Hepatocyte (in vitro differentiated cells): ENCODE measurements at regions not wholly inside any gene's neighbourhood (a gene's known extent, or its start where the extent isn't known, plus 50 kb on each side); places are given as distances from the start of the nearest gene placed in this dataset.
"Not testable (repeated sequence)": the region's sequence is repeated elsewhere in the genome, so short reads cannot be mapped to it uniquely, and the experiment has no call there.

Experiments
- DNase-seq: peaks from one replicate; pipeline ENCODE4 v3.0.0-alpha.2; 2016; ENCODE audit warnings: low spot score
- H2AFZ ChIP-seq: fragments of 200-600 bp; sonication (generic); 2 replicates; pipeline ENCODE4 v1.6.0; 2016; ENCODE audit warnings: antibody characterized with exemption, mild to moderate bottlenecking
- H3K27ac ChIP-seq: fragments of 200-600 bp; sonication (generic); 2 replicates; pipeline ENCODE4 v1.5.1; 2016; ENCODE audit warnings: mild to moderate bottlenecking
- H3K27me3 ChIP-seq: fragments of 200-600 bp; sonication (generic); 2 replicates; pipeline ENCODE4 v1.6.1; 2016
- H3K36me3 ChIP-seq: fragments of 200-600 bp; sonication (generic); replicated peaks from 2 replicates; pipeline ENCODE4 v1.5.1; 2016; ENCODE audit warnings: low read depth; ENCODE audit not compliant: insufficient read depth
- H3K4me1 ChIP-seq: fragments of 200-600 bp; sonication (generic); 2 replicates; pipeline ENCODE4 v1.5.1; 2016; ENCODE audit warnings: mild to moderate bottlenecking, moderate library complexity; ENCODE audit not compliant: insufficient read depth
- H3K4me2 ChIP-seq: fragments of 200-600 bp; sonication (generic); 2 replicates; pipeline ENCODE4 v1.6.0; 2016
- H3K4me3 ChIP-seq: fragments of 200-600 bp; sonication (generic); 2 replicates; pipeline ENCODE4 v1.5.1; 2016; ENCODE audit warnings: mild to moderate bottlenecking
- H3K79me2 ChIP-seq: fragments of 200-600 bp; sonication (generic); 2 replicates; pipeline ENCODE4 v1.6.0; 2017; ENCODE audit warnings: mild to moderate bottlenecking
- H3K9me2 ChIP-seq: fragments of 200-600 bp; sonication (generic); replicated peaks from 2 replicates; pipeline ENCODE4 v1.6.0; 2017; ENCODE audit warnings: mild to moderate bottlenecking; ENCODE audit not compliant: insufficient read depth
- H3K9me3 ChIP-seq: fragments of 200-600 bp; sonication (generic); 2 replicates; pipeline ENCODE4 v1.5.1; 2016; ENCODE audit warnings: low read depth, mild to moderate bottlenecking
- H4K20me1 ChIP-seq: fragments of 200-600 bp; sonication (generic); 2 replicates; pipeline ENCODE4 v1.6.0; 2016; ENCODE audit warnings: mild to moderate bottlenecking; ENCODE audit not compliant: insufficient read depth, poor library complexity, severe bottlenecking
- CTCF ChIP-seq: fragments of 200-600 bp; sonication (generic); IDR thresholded peaks from 2 replicates; pipeline ENCODE4 v1.5.1; 2016; ENCODE audit warnings: antibody characterized with exemption, mild to moderate bottlenecking; ENCODE audit not compliant: poor library complexity
- EZH2 ChIP-seq: fragments of 200-600 bp; sonication (generic); IDR thresholded peaks from 2 replicates; pipeline ENCODE4 v1.6.1; 2016; ENCODE audit warnings: antibody characterized with exemption, mild to moderate bottlenecking, borderline replicate concordance
- EZH2phosphoT487 ChIP-seq: fragments of 200-600 bp; sonication (generic); IDR thresholded peaks from one replicate; pipeline ENCODE4 v1.6.1; 2018; ENCODE audit warnings: antibody characterized with exemption, mild to moderate bottlenecking, low read depth, moderate library complexity; ENCODE audit not compliant: unreplicated experiment, severe bottlenecking
- WGBS: methylation state at CpG from one replicate; pipeline ENCODE4 v1.1.6; 2016; ENCODE audit warnings: low lambda C conversion rate; ENCODE audit errors: missing lambda C conversion rate; 5-methylcytosine and 5-hydroxymethylcytosine counted together

- DNase-seq, result peak; percentile 45
- no peaks in the 10 kb centered on the region for H3K9me2 ChIP-seq
- no peak overlapping the region for H3K4me3 ChIP-seq
- no peak overlapping the region for H2AFZ ChIP-seq
- WGBS, result 54% methylated on average over 7 of the region's 7 CpGs
- H3K27ac ChIP-seq, result peak overlapping the region; percentile 15
- no peaks in the 10 kb centered on the region for H3K27me3 ChIP-seq
- H4K20me1 ChIP-seq, result no peaks in the 10 kb centered on the region
- H3K79me2 ChIP-seq, result no peaks in the 10 kb centered on the region
- peaks cover 37% of the 10 kb centered on the region for H3K4me1 ChIP-seq
- TF ChIP-seq EZH2, result no peak
- TF ChIP-seq CTCF, result no peak
- no peak for TF ChIP-seq EZH2phosphoT487
- no peaks in the 10 kb centered on the region for H3K36me3 ChIP-seq
- peak overlapping the region; percentile 18 for H3K4me2 ChIP-seq
- H3K9me3 ChIP-seq, result no peaks in the 10 kb centered on the region
These were observed 135.2 kb downstream of the DACT1 start for GRCh38 chr14:58772794-58773620.

- Histone ChIP-seq H3K9me2 (no peaks in the 10 kb centered on the region), H3K36me3 (no peaks in the 10 kb centered on the region), H3K4me3 (no peak overlapping the region), H3K79me2 (no peaks in the 10 kb centered on the region), H3K27ac (peak overlapping the region; percentile 55), H4K20me1 (no peaks in the 10 kb centered on the region), H3K9me3 (no peaks in the 10 kb centered on the region), H3K4me1 (peaks cover 37% of the 10 kb centered on the region), H3K27me3 (no peaks in the 10 kb centered on the region), H2AFZ (no peak overlapping the region), H3K4me2 (no peak overlapping the region)
- no peak for TF ChIP-seq CTCF
- no peak for TF ChIP-seq EZH2phosphoT487
- no peak for TF ChIP-seq EZH2
- WGBS, result 100% methylated on average over 1 of the region's 1 CpG
- no peak for DNase-seq
These were observed 136.8 kb downstream of the DACT1 start for GRCh38 chr14:58774531-58774930.

- H3K9me3 ChIP-seq, H3K27ac ChIP-seq, H3K79me2 ChIP-seq, H3K36me3 ChIP-seq, H4K20me1 ChIP-seq, DNase-seq, H2AFZ ChIP-seq, H3K27me3 ChIP-seq, H3K4me3 ChIP-seq, H3K9me2 ChIP-seq, H3K4me2 ChIP-seq: not testable (repeated sequence)
- H3K4me1 ChIP-seq, result peaks cover 37% of the 10 kb centered on the region
- WGBS, result 96% methylated on average over 4 of the region's 4 CpGs
These were observed 137.4 kb downstream of the DACT1 start for GRCh38 chr14:58775130-58775529.

- DNase-seq, result no peak
- H2AFZ ChIP-seq, result no peak overlapping the region
- no peak overlapping the region for H3K4me3 ChIP-seq
- no peak overlapping the region for H3K27ac ChIP-seq
- H3K36me3 ChIP-seq, result no peaks in the 10 kb centered on the region
- H4K20me1 ChIP-seq, result no peaks in the 10 kb centered on the region
- no peak overlapping the region for H3K4me2 ChIP-seq
- no peaks in the 10 kb centered on the region for H3K9me2 ChIP-seq
- 83% methylated on average over 4 of the region's 4 CpGs for WGBS
- no peaks in the 10 kb centered on the region for H3K27me3 ChIP-seq
- peaks cover 32% of the 10 kb centered on the region for H3K4me1 ChIP-seq
- H3K9me3 ChIP-seq, result no peaks in the 10 kb centered on the region
- no peaks in the 10 kb centered on the region for H3K79me2 ChIP-seq
- TF ChIP-seq EZH2 (no peak), EZH2phosphoT487 (no peak), CTCF (no peak)
These were observed 138.8 kb downstream of the DACT1 start for GRCh38 chr14:58776516-58776915.
